GM20000 (cell line): ENCODE measurements at regions not wholly inside any gene's neighbourhood (a gene's known extent, or its start where the extent isn't known, plus 50 kb on each side); places are given as distances from the start of the nearest gene placed in this dataset.
A peak's percentile ranks its signal among the peaks of the same experiment; 100 is the strongest.

ENCODE experiments used
- DNase-seq: peaks from one replicate; pipeline ENCODE4 v3.0.0; 2012; ENCODE audit warnings: low spot score
- TF ChIP-seq, protein P1 (sequence below): IDR thresholded peaks from 2 replicates; pipeline ENCODE4 v1.5.1; 2012; ENCODE audit warnings: mild to moderate bottlenecking, control low read depth; ENCODE audit errors: extremely low read depth, missing control alignments

DNA sequence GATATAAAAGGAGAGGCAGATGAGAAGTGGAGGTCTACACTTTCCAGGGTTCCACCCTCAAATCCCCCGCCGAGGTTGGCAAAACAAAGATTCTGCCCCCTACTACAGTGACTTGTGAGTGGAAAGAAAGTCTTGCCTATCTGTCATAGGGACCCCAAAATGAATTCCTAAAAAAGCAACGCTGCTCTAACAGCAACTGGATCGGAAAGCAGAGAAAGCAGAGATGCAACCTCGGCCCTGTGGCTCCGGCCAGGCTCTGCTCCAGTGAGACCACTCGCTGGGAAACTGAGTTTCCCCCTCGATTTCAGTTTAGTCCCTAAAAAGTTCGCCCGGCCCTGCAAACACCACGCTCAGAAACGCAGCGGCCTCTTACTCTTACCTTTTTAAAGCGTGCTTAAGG is 297.9 kb upstream of the NFE2L3 start:
- TF ChIP-seq, protein P1, sequence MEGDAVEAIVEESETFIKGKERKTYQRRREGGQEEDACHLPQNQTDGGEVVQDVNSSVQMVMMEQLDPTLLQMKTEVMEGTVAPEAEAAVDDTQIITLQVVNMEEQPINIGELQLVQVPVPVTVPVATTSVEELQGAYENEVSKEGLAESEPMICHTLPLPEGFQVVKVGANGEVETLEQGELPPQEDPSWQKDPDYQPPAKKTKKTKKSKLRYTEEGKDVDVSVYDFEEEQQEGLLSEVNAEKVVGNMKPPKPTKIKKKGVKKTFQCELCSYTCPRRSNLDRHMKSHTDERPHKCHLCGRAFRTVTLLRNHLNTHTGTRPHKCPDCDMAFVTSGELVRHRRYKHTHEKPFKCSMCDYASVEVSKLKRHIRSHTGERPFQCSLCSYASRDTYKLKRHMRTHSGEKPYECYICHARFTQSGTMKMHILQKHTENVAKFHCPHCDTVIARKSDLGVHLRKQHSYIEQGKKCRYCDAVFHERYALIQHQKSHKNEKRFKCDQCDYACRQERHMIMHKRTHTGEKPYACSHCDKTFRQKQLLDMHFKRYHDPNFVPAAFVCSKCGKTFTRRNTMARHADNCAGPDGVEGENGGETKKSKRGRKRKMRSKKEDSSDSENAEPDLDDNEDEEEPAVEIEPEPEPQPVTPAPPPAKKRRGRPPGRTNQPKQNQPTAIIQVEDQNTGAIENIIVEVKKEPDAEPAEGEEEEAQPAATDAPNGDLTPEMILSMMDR, result no peak
- DNase-seq, result no peak

DNA sequence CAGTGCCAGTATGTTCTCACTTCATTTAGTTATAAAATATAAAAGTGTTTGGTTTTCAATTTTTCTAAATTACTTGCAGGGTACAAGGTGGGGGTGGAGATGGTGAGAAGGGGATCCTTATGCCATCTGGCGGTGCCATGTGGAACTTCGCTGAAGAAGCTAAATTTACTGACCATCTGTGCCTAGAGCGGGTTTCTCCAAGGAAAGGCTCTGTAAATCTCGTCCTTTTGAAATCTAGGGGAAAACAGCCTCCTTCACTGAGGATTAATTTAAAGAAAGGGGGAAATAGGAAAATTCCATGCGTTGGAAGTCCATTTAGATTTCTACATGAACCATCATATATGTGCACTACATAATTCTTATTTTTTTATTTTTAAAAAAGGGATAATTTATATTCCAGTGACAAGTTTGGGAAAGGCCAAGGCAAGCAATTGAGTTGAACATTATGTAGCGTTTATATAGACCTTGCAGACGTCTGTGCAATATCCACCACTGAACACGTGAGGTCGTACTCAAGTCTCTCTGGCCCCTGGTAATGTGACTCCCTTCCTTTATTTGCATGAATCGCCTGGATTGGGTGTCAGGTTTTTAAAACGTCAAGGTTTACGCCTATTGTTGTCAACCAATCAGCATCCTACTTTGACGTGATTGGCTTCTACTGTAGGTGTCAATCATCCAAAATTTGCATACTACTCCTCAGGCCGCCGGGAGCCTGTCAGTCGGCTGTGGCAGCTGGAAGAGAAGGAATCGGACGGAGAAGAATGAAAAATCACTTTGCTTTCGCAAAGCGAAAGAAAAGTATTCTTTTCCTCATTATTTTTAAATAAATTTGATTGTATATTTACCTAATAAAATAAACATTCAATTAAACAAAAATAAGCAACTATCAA is 297.1 kb upstream of the NFE2L3 start:
- DNase-seq, result peak; percentile 50
- TF ChIP-seq, protein P1, result peak; percentile 37

DNA sequence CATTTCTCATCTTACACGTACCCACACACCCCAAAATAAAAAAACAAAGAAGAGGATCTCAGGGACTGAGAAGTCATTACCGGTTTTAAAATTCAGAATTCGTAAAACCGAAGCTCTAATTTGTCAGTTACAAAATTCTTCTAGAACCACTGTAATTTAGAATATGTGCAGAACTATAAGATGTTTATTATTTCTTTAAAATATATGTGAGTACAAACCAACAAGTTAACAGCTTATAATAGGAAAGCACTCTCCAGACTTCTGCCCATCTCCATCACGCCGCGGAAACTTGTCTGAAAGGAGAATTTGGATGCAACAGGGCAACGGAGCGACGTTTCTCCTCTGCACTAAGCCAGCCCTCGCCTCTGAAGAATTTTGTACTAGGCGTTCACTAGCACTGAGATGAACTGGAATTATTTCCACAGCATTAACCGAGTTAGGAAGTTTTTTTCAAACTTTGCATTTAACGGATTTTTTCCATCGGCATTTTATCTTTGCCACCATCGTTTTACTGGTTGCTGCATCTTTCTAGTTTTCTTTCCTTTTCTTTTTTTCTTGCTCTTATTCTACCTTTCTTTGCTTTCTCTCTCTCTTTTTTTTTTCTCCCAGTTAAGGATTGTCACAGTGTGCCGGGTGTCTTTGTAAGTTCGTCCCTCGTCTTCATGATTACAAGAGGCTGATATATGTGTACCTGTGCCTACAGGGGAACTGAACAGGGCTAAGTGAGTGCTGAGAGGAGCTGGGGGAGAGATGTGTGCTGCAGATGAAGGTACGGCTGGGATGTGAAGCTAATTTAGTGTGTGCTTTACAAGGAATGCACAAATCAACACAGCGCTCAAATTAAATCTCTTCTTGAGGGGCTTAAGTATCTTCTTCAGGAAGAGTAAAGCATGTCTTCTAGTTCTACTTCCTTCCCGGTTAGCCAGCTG is 295.9 kb upstream of the NFE2L3 start:
- DNase-seq, result no peak
- TF ChIP-seq, protein P1, result no peak

DNA sequence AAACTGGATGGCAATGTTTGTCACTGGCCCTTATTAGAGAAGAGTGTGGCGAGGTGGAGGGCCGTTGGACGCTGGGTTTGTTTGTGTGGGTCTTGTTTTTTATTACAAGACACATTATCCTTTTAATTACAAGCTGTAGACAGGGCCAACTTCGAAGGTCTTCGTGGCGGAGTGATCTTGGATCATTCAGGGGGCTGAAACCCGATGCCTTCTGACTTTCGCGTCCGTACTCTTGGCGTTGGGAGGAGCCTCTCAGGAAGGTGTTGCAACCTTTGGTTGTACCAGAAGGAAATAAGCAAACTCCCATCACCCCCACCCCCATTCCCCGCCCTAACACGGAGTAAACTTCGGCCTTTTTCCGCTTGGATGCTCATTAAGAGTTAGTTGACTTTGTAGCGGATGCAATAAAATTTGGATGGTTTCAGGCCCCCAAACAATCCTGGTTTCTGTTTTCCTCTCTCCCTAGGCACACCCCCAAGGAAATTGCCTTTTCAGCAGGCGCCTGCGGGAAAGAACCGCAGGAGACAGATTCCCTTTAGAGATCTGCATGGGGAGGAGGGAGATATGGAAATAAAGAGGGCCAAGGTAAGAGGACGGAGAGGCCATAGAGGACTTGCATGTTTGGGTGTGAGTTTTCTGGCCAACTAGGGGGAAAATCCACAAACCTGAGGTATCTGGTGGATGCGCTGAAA is 294.5 kb upstream of the NFE2L3 start:
- TF ChIP-seq, protein P1, result no peak
- DNase-seq, result no peak

DNA sequence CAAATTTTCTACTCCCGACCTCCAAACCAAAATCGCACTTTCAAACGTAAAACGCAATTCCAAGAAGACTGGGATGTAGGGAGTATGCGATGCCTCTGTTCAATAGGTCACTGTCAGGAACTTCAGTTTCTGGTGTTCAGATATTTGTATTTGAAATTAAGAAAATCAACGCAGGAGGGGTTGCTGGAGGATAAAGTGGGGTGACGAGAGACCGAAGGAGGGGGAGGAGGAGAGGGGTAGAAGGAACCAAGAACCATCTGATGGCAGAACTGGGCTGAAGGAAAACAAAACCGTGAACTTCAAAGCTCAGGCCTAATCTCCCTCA is 293.8 kb upstream of the NFE2L3 start:
- TF ChIP-seq, protein P1, result no peak
- no peak for DNase-seq

DNA sequence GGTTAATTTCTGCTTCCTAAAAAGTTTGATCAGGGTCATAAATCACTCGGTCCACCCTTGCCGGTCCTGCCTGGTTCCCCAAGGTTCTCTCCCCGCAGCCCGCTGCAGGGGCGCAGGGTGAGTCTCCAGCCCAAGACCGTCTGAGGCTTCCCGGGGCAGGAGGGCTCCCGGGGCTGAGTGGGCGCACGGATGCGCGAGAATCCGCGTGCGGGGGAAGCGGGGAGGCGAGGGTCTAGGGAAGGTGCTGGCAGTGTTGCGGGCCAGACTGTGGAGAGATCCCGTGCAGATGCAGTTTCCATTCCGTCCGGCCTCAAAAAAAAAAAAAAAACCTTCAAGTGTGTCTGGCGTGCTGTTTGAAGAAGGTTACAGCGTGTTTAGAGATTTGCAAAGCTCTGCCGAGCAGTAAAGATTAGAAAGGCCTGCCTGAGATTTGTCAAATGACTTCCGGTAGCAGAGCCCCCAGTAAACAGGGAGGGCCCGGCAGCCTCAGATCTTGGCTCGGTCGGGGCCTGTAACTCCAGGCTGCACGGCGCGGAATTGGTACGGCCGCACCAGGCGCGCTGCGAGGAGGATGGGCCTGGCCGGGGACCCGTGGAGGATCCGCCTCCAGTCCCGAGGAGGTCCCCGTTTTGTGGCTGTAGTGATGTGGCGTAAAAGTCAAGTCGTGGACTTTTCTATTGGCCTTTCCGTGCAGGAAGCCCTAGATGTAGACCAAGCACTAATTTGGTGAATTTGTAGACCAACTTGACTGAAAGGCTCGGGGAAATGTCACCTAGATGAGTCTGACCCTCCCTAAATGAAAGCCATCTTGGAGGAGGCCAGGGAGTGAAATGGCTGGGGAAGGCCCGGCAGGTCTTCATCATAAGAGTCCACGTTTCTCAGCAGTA is 293.2 kb upstream of the NFE2L3 start:
- TF ChIP-seq, protein P1, result no peak
- no peak for DNase-seq
